Chondrocyte (in vitro differentiated cells): ENCODE measurements at regions not wholly inside any gene's neighbourhood (a gene's known extent, or its start where the extent isn't known, plus 50 kb on each side); places are given as distances from the start of the nearest gene placed in this dataset.
A peak's percentile ranks its signal among the peaks of the same experiment; 100 is the strongest.

Source experiments
- DNase-seq: peaks from one replicate; pipeline ENCODE4 v3.0.0; 2021; ENCODE audit warnings: mixed read lengths, low spot score
- H3K27ac Mint-ChIP-seq: one replicate; pipeline ENCODE4 v1.8.0; 2021; ENCODE audit warnings: mild to moderate bottlenecking, moderate library complexity, mixed read lengths; ENCODE audit not compliant: unreplicated experiment
- H3K27me3 Mint-ChIP-seq: 2 replicates; pipeline ENCODE4 v1.8.0; 2021; ENCODE audit warnings: low read depth, mixed read lengths
- H3K36me3 Mint-ChIP-seq: 2 replicates; pipeline ENCODE4 v1.8.0; 2021; ENCODE audit warnings: low read depth, mixed read lengths
- H3K4me1 Mint-ChIP-seq: 2 replicates; pipeline ENCODE4 v1.8.0; 2021; ENCODE audit warnings: low read depth, mild to moderate bottlenecking, mixed read lengths
- H3K4me3 Mint-ChIP-seq: one replicate; pipeline ENCODE4 v1.8.0; 2021; ENCODE audit warnings: mild to moderate bottlenecking, moderate library complexity, mixed read lengths; ENCODE audit not compliant: unreplicated experiment
- H3K9me3 Mint-ChIP-seq: 2 replicates; pipeline ENCODE4 v1.8.0; 2021; ENCODE audit warnings: low read depth, mixed read lengths
- TF ChIP-seq, protein P1 (sequence below): fragments of 200-600 bp; sonication (generic); IDR thresholded peaks from 2 replicates; pipeline ENCODE4 v1.5.0; 2021; ENCODE audit warnings: antibody characterized with exemption, mild to moderate bottlenecking, moderate library complexity

DNA sequence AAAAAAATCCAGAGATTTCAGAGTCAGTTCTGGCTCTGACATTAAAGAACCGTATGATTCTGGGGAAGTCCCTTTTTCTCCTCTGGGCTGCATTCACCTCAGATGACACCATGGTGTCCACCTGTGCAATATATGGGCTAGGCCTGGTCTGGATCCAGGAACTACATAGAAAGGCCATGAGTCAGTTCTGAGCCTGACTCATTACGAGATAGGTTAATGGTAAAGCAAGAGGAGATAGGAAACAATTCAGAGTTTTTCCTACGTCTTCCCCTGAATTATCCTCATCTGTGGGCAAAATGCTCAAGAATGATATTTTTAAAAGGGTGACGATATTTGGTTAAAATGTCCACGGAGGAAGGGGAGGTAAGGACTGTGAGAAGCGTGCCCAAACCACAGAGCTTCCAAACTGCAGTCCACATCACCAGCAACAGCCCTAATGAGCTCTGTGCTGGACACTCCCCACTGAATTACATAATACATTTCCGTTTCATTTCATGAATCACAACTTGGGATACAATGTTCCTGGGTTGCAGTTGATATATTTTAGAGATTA, 180.1 kb upstream of the OSR1 start:
- Mint-ChIP-seq H3K4me1 (peaks cover 37% of the 10 kb centered on the region), H3K27me3 (no peaks in the 10 kb centered on the region), H3K4me3 (no peak overlapping the region), H3K27ac (peak overlapping the region; percentile 80), H3K9me3 (peaks cover 27% of the 10 kb centered on the region), H3K36me3 (peaks cover 4% of the 10 kb centered on the region)
- DNase-seq: no peak
- TF ChIP-seq, protein P1, sequence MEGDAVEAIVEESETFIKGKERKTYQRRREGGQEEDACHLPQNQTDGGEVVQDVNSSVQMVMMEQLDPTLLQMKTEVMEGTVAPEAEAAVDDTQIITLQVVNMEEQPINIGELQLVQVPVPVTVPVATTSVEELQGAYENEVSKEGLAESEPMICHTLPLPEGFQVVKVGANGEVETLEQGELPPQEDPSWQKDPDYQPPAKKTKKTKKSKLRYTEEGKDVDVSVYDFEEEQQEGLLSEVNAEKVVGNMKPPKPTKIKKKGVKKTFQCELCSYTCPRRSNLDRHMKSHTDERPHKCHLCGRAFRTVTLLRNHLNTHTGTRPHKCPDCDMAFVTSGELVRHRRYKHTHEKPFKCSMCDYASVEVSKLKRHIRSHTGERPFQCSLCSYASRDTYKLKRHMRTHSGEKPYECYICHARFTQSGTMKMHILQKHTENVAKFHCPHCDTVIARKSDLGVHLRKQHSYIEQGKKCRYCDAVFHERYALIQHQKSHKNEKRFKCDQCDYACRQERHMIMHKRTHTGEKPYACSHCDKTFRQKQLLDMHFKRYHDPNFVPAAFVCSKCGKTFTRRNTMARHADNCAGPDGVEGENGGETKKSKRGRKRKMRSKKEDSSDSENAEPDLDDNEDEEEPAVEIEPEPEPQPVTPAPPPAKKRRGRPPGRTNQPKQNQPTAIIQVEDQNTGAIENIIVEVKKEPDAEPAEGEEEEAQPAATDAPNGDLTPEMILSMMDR: no peak

DNA sequence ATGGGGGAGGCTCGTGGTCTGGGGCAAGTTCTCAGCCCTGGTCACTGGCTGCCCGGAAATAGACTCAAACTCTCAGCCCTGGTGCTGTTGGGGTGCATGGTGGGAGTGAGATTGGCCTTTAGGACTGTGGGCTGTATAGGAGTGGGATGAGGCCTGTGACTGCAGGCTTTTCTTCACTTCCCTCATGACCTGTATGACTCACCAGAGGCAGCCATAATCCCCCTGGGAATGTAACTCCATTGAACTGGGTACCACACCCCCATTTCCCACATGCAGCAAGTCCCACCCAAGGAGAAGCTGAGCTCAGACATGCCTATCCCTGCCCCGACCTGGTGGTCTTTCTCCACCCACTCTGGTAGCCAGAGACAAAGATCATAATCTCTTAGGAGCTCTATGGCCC, 177.7 kb upstream of the OSR1 start:
- Mint-ChIP-seq H3K36me3 (peaks cover 5% of the 10 kb centered on the region), H3K4me1 (peaks cover 30% of the 10 kb centered on the region), H3K4me3 (no peak overlapping the region), H3K27me3 (no peaks in the 10 kb centered on the region), H3K27ac (no peak overlapping the region), H3K9me3 (peaks cover 27% of the 10 kb centered on the region)
- DNase-seq: no peak
- TF ChIP-seq, protein P1: no peak

DNA sequence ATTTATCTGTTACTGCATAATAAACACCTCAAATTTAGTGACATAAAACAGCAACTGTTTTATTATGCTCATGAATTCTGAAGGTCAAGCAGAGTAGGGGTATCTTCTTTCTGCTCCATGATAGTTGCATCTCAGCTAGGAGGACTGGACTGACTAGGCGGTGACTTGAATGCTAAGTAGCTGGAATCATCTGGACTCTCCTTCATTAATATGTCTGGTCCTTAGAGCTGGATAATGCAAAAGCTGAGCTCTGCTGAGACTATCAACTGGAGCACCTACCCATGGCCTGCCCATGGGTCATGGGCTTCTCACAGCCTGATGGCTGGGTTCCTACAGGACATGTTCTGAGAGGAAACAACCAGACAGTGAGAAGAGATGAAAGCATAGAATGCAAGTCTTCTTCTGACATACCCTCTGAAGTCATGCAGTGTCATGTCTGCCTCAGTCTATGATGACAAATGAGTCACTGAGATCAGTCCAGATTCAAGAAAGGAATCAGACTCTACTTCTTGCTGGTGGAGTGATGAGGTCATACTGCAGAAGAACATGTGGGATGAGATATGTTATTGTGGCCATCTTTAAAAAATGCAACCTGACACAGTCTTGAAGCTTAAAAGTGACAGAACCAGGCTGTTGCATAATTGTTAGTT, 174.2 kb upstream of the OSR1 start:
- no peaks in the 10 kb centered on the region for H3K27me3 Mint-ChIP-seq
- H3K36me3 Mint-ChIP-seq: peaks cover 5% of the 10 kb centered on the region
- no peak overlapping the region for H3K4me3 Mint-ChIP-seq
- H3K27ac Mint-ChIP-seq: no peak overlapping the region
- TF ChIP-seq, protein P1: no peak
- H3K9me3 Mint-ChIP-seq: peaks cover 25% of the 10 kb centered on the region
- peaks cover 4% of the 10 kb centered on the region for H3K4me1 Mint-ChIP-seq
- DNase-seq: no peak

DNA sequence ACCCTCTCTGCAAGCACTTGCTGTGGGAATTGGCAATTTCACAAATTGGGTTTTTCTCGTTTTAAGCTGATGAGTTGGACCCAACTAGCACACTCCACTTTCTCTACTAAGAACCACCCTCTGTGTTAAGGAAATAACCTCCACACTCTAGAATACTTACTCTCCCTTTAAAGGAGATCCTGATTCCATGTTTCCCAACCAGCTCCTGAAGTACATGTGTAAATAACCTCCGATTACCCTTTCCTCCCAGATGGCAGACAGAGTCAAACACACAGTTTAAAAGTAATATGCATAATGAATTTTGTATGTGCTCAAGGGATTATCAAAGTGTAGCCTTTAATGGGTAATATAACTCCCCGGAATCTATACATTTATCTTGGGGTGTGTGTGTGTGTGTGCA, 171.3 kb upstream of the OSR1 start:
- no peak for DNase-seq
- no peak overlapping the region for H3K4me3 Mint-ChIP-seq
- H3K36me3 Mint-ChIP-seq: peaks cover 1% of the 10 kb centered on the region
- H3K4me1 Mint-ChIP-seq: peaks cover 9% of the 10 kb centered on the region
- TF ChIP-seq, protein P1: no peak
- H3K27me3 Mint-ChIP-seq: no peaks in the 10 kb centered on the region
- H3K9me3 Mint-ChIP-seq: peaks cover 8% of the 10 kb centered on the region
- H3K27ac Mint-ChIP-seq: no peak overlapping the region

DNA sequence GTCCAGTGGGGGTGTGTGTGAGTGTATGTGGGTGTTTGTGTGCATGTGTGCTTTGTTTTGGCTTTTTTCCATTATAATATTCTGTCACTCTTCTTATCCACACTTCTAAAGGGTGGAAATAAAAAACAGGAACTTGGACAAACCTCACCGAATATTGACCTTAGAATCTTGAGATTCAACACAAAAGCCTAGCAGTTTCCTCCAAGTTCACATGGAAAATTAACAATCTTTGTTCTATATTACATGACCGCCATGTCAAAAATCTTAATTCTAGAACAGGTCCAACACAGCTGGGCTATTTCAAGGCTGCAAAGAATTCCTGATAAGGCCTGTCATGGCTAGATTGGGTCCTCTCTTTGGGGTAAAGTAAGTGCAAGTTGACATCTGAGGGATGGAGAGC, 169.3 kb upstream of the OSR1 start:
- H3K27me3 Mint-ChIP-seq: no peaks in the 10 kb centered on the region
- H3K4me3 Mint-ChIP-seq: no peak overlapping the region
- H3K36me3 Mint-ChIP-seq: peaks cover 1% of the 10 kb centered on the region

More for the DNA sequence above, 169.3 kb upstream of the OSR1 start:
- TF ChIP-seq, protein P1: no peak
- no peak for DNase-seq
- H3K9me3 Mint-ChIP-seq: no peaks in the 10 kb centered on the region
- no peak overlapping the region for H3K27ac Mint-ChIP-seq
- H3K4me1 Mint-ChIP-seq: peaks cover 9% of the 10 kb centered on the region
